HK-2 (cell line): ENCODE measurements at regions not wholly inside any gene's neighbourhood (a gene's known extent, or its start where the extent isn't known, plus 50 kb on each side); places are given as distances from the start of the nearest gene placed in this dataset.
"Not testable (repeated sequence)": the region's sequence is repeated elsewhere in the genome, so short reads cannot be mapped to it uniquely, and the experiment has no call there.

Source experiments
- DNase-seq: peaks from one replicate; pipeline ENCODE4 v3.0.0-alpha.2; 2018; ENCODE audit not compliant: unreplicated experiment

GRCh38 chr14:85907536-85907935 is 377.6 kb downstream of the FLRT2 start:
- no peak for DNase-seq

- DNase-seq, result no peak
These were observed 367.9 kb downstream of the FLRT2 start for GRCh38 chr14:85897808-85898207.

- DNase-seq, result no peak
These were observed 365.7 kb downstream of the FLRT2 start for GRCh38 chr14:85895603-85896002.

- no peak for DNase-seq
These were observed 362.3 kb downstream of the FLRT2 start for GRCh38 chr14:85892251-85892650.

GRCh38 chr14:85883966-85884365 is 354.0 kb downstream of the FLRT2 start:
- DNase-seq, result no peak

GRCh38 chr14:85883101-85883500 is 353.2 kb downstream of the FLRT2 start:
- DNase-seq, result no peak

- DNase-seq, result no peak
These were observed 352.0 kb downstream of the FLRT2 start for GRCh38 chr14:85881935-85882334.

GRCh38 chr14:85878874-85879273 is 348.9 kb downstream of the FLRT2 start:
- DNase-seq, result no peak

- DNase-seq, result no peak
These were observed 343.1 kb downstream of the FLRT2 start for GRCh38 chr14:85873006-85873405.

GRCh38 chr14:85867450-85867849 is 337.5 kb downstream of the FLRT2 start:
- no peak for DNase-seq

- no peak for DNase-seq
These were observed 335.8 kb downstream of the FLRT2 start for GRCh38 chr14:85865701-85866100.

- DNase-seq, result no peak
These were observed 328.7 kb downstream of the FLRT2 start for GRCh38 chr14:85858634-85859033.

- DNase-seq, result no peak
These were observed 326.5 kb downstream of the FLRT2 start for GRCh38 chr14:85856430-85856829.

GRCh38 chr14:85853996-85854526 is 324.1 kb downstream of the FLRT2 start:
- no peak for DNase-seq

- DNase-seq, result no peak
These were observed 323.0 kb downstream of the FLRT2 start for GRCh38 chr14:85852906-85853305.

- not testable (repeated sequence) for DNase-seq
These were observed 322.2 kb downstream of the FLRT2 start for GRCh38 chr14:85852123-85852522.

- DNase-seq, result not testable (repeated sequence)
These were observed 300.6 kb downstream of the FLRT2 start for GRCh38 chr14:85830549-85830948.

GRCh38 chr14:85829601-85830000 is 299.7 kb downstream of the FLRT2 start:
- not testable (repeated sequence) for DNase-seq

GRCh38 chr14:85824526-85824925 is 294.6 kb downstream of the FLRT2 start:
- no peak for DNase-seq

- no peak for DNase-seq
These were observed 292.3 kb downstream of the FLRT2 start for GRCh38 chr14:85822236-85822635.

GRCh38 chr14:85817430-85817829 is 287.5 kb downstream of the FLRT2 start:
- no peak for DNase-seq

GRCh38 chr14:85813040-85813439 is 283.1 kb downstream of the FLRT2 start:
- no peak for DNase-seq

GRCh38 chr14:85811340-85811739 is 281.4 kb downstream of the FLRT2 start:
- DNase-seq, result no peak

GRCh38 chr14:85799668-85800067 is 269.7 kb downstream of the FLRT2 start:
- no peak for DNase-seq
